ENCODE measurements at regions not wholly inside any gene's neighbourhood (a gene's known extent, or its start where the extent isn't known, plus 50 kb on each side); places are given as distances from the start of the nearest gene placed in this dataset.
"Not testable (repeated sequence)": the region's sequence is repeated elsewhere in the genome, so short reads cannot be mapped to it uniquely, and the experiment has no call there.

DNA sequence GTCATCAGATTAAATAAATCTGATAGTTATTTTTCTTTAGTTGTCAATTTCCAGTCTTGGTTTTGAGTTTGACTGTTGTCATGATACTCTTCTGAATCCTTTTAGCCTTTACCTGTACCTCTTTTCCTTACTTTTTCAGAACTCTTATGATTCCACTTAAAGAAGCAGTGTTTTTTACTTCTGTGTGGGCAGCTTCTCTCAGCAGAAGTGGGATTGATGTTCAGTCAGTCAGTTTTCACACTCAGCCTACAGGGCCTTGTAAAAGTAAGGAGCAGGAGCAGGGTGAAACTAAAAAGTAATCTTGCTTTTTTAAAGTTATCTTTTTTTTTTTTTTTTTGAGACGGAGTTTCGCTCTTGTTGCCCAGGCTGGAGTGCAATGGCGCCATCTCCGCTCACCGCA, 75.1 kb downstream of the HAUS1 start:
- no peak for DNase-seq (ENCODE audit: low read depth, low spot score)
- H3K4me3 ChIP-seq (ENCODE audit: low read length) = no peak overlapping the region
- no peaks in the 10 kb centered on the region for H3K4me1 ChIP-seq (ENCODE audit: control insufficient read depth, insufficient read depth, low read length)
- no CpG with 5 or more reads among the region's 5 CpGs for WGBS (ENCODE audit: insufficient coverage, insufficient read length)
- H3K9me3 ChIP-seq (ENCODE audit: control insufficient read depth, insufficient read depth, low read length) = no peaks in the 10 kb centered on the region
- H3K27me3 ChIP-seq (ENCODE audit: control insufficient read depth, insufficient read depth, low read length) = no peaks in the 10 kb centered on the region
- no peak overlapping the region for H3K27ac ChIP-seq (ENCODE audit: low read length)
- no peaks in the 10 kb centered on the region for H3K36me3 ChIP-seq (ENCODE audit: control insufficient read depth, insufficient read depth, low read length)

DNA sequence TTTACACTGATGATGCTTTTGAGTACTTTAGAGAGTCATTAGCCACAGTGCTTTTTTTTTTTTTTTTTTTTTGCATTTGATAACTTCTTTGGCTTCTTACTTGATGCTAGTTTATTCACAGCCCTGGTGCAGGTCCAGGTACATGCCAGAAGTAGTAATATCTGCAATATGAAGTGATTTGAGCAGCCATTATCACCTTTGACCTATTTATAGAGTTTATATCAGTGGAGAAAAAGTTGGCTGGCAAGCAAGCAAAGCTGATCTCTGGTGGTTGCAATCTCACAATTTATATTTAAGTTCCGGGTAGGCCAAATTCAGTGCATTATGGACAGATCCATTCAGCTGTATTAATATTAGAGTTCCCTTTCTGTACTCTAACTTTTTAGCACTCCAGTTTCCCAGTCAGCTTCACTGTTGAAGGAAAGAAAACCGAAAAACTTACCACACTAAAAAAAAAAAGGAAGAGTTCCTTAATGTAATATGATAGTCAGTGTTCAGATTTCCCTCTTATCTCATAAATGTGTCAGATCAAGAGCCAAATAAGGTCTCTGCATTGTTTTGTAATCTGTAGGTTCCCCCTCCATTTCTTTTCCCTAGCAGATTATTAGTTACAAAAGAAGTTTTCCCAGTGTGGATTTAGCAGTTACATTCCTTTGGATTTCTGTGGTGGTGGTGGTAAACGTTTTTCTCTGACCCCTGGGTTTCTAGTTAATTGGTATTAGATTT, 78.6 kb downstream of the HAUS1 start:
- no peak for DNase-seq (ENCODE audit: low read depth, low spot score)
- no peaks in the 10 kb centered on the region for H3K4me1 ChIP-seq (ENCODE audit: control insufficient read depth, insufficient read depth, low read length)

DNA sequence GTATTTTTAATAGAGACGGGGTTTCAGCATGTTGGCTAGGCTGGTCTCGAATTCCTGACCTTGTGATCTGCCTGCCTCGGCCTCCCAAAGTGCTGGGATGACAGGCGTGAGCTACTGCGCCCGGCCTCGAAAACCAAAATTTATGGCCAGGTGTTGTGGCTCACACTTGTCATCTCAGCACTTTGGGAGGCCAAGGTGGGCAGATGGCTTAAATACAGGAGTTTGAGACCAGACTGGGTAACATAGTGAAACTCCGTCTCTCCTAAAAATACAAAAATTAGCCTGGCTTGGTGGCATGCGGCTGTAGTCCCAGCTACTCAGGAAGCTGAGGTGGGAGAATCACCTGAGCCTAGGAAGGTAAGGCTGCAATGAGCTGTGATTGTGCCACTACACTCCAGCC, 80.1 kb downstream of the HAUS1 start:
- H3K27ac ChIP-seq (ENCODE audit: low read length); H3K4me3 ChIP-seq (ENCODE audit: low read length); DNase-seq (ENCODE audit: low read depth, low spot score); H3K27me3 ChIP-seq (ENCODE audit: control insufficient read depth, insufficient read depth, low read length); H3K36me3 ChIP-seq (ENCODE audit: control insufficient read depth, insufficient read depth, low read length); H3K4me1 ChIP-seq (ENCODE audit: control insufficient read depth, insufficient read depth, low read length); H3K9me3 ChIP-seq (ENCODE audit: control insufficient read depth, insufficient read depth, low read length): not testable (repeated sequence)
- WGBS (ENCODE audit: insufficient coverage, insufficient read length) = no CpG with 5 or more reads among the region's 9 CpGs

More for the DNA sequence above, 78.6 kb downstream of the HAUS1 start:
- no peaks in the 10 kb centered on the region for H3K36me3 ChIP-seq (ENCODE audit: control insufficient read depth, insufficient read depth, low read length)
- no peak overlapping the region for H3K4me3 ChIP-seq (ENCODE audit: low read length)
- WGBS (ENCODE audit: insufficient coverage, insufficient read length) = no CpG with 5 or more reads among the region's 3 CpGs
- no peak overlapping the region for H3K27ac ChIP-seq (ENCODE audit: low read length)
- no peaks in the 10 kb centered on the region for H3K9me3 ChIP-seq (ENCODE audit: control insufficient read depth, insufficient read depth, low read length)
- no peaks in the 10 kb centered on the region for H3K27me3 ChIP-seq (ENCODE audit: control insufficient read depth, insufficient read depth, low read length)

DNA sequence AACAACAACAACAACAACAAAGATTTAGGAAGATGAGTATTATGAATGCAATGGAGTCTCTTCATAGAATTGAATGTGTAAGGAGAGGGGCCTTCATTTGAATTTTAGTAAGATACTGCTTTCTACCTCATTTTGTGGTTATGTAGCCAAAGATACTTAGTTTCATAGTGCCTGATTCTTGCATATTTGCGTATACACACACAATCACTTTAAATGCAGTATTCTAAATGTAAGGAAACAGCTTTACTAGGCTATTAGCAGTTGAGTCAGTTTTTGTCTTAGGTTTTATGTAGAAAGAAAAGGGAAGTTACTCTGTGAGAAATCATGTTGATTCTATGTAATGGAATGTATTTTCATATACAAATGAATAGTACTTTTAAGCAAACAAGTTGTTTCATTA, 80.5 kb downstream of the HAUS1 start:
- DNase-seq (ENCODE audit: low read depth, low spot score) = no peak
- Histone ChIP-seq H3K36me3 (ENCODE audit: control insufficient read depth, insufficient read depth, low read length) (no peaks in the 10 kb centered on the region), H3K4me1 (ENCODE audit: control insufficient read depth, insufficient read depth, low read length) (no peaks in the 10 kb centered on the region), H3K4me3 (ENCODE audit: low read length) (no peak overlapping the region), H3K27me3 (ENCODE audit: control insufficient read depth, insufficient read depth, low read length) (no peaks in the 10 kb centered on the region), H3K9me3 (ENCODE audit: control insufficient read depth, insufficient read depth, low read length) (no peaks in the 10 kb centered on the region), H3K27ac (ENCODE audit: low read length) (no peak overlapping the region)
- WGBS (ENCODE audit: insufficient coverage, insufficient read length) = no CpG with 5 or more reads among the region's 1 CpG

DNA sequence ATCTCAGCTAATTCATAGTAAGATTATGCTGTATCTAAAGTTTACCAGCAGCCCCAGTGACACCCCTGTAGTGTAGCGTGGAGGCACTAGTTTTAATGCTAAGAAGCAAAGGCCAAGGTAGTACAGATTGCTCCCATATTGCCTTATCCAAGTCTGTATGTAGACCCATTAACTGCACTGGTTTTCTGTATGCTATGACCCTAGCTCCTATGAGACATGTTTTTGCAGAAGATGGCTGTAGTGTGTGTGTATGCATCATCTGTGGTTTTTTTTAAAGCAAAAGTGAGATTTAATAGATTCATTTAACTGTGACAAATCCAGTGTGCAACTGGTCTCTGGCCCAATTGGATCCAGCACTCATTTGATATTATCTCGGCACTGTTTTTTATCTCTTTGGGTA, 86.5 kb downstream of the HAUS1 start:
- H3K9me3 ChIP-seq (ENCODE audit: control insufficient read depth, insufficient read depth, low read length) = no peaks in the 10 kb centered on the region
- WGBS (ENCODE audit: insufficient coverage, insufficient read length) = no CpG with 5 or more reads among the region's 2 CpGs
- no peaks in the 10 kb centered on the region for H3K4me1 ChIP-seq (ENCODE audit: control insufficient read depth, insufficient read depth, low read length)
- H3K27ac ChIP-seq (ENCODE audit: low read length) = no peak overlapping the region
- H3K36me3 ChIP-seq (ENCODE audit: control insufficient read depth, insufficient read depth, low read length) = no peaks in the 10 kb centered on the region
- H3K27me3 ChIP-seq (ENCODE audit: control insufficient read depth, insufficient read depth, low read length) = no peaks in the 10 kb centered on the region
- no peak for DNase-seq (ENCODE audit: low read depth, low spot score)
- H3K4me3 ChIP-seq (ENCODE audit: low read length) = no peak overlapping the region

DNA sequence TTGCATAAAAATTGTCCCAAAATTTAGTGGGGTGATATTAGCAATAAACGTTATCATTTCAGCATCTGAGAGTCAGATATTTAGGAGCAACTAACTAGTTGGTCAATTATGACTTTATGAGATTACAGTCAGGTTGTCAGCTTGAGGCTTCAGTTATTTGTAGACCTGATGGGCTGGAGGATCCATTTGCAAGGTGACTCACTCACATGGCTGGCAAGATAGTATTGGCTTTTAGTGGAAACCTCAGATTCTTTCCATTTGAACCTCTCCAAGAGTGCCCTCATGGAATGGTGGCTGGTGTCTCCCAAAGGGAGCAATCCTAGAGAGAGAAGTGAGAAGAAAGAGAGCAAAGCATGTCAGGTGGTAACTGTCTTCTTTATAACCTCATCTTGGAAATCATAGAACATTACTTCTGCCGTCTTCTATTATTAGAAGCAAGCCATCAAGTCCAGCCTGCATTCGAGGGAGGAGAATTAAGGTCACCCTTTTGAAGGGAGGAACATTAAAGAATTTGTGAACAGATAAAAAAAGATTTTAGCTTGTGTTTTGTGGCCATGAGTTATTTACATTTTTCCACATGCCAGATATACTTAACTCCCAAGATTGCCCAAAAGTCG, 92.5 kb downstream of the HAUS1 start:
- H3K9me3 ChIP-seq (ENCODE audit: control insufficient read depth, insufficient read depth, low read length) = no peaks in the 10 kb centered on the region
- WGBS (ENCODE audit: insufficient coverage, insufficient read length) = no CpG with 5 or more reads among the region's 4 CpGs
- no peak overlapping the region for H3K4me3 ChIP-seq (ENCODE audit: low read length)
- H3K27ac ChIP-seq (ENCODE audit: low read length) = no peak overlapping the region
- H3K36me3 ChIP-seq (ENCODE audit: control insufficient read depth, insufficient read depth, low read length) = no peaks in the 10 kb centered on the region
- H3K27me3 ChIP-seq (ENCODE audit: control insufficient read depth, insufficient read depth, low read length) = no peaks in the 10 kb centered on the region
- no peak for DNase-seq (ENCODE audit: low read depth, low spot score)
- H3K4me1 ChIP-seq (ENCODE audit: control insufficient read depth, insufficient read depth, low read length) = no peaks in the 10 kb centered on the region; the same call in 1 of the 2 replicates

DNA sequence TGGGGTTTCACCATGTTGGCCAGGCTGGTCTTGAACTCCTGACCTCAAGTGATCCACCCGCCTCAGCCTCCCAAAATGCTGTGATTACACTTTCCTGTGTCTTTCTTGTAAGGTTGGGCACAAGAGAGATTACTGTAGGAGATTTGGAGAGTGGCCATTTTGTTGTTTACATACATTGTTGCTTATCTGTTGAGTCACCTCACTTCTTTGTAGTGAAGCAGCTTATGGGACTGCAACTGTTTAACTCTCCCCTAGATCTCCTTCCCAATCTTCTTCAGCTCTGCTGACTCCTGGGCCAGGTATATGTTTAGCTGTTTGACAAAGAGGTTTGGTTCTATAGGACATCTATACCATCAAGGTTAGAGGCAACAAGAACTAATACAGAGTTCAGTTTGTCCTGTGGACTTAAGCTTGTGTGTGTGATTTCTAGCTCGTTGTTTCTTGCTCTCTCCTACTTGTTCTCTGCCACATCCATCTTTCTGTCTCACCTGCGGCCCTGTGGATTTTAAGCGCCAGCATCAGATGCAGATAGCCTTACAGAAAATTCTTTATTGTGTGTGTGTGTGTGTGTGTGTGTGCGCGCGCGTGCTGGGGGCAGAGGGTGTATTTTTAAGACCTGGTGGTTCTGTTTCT, 95.4 kb downstream of the HAUS1 start:
- no peak overlapping the region for H3K27ac ChIP-seq (ENCODE audit: low read length)
- H3K4me1 ChIP-seq (ENCODE audit: control insufficient read depth, insufficient read depth, low read length) = no peaks in the 10 kb centered on the region; the same call in 1 of the 2 replicates
- no peak for DNase-seq (ENCODE audit: low read depth, low spot score)
- no peaks in the 10 kb centered on the region for H3K27me3 ChIP-seq (ENCODE audit: control insufficient read depth, insufficient read depth, low read length)
- H3K4me3 ChIP-seq (ENCODE audit: low read length) = no peak overlapping the region
- no peaks in the 10 kb centered on the region for H3K9me3 ChIP-seq (ENCODE audit: control insufficient read depth, insufficient read depth, low read length)
- WGBS (ENCODE audit: insufficient coverage, insufficient read length) = no CpG with 5 or more reads among the region's 8 CpGs
- H3K36me3 ChIP-seq (ENCODE audit: control insufficient read depth, insufficient read depth, low read length) = no peaks in the 10 kb centered on the region

DNA sequence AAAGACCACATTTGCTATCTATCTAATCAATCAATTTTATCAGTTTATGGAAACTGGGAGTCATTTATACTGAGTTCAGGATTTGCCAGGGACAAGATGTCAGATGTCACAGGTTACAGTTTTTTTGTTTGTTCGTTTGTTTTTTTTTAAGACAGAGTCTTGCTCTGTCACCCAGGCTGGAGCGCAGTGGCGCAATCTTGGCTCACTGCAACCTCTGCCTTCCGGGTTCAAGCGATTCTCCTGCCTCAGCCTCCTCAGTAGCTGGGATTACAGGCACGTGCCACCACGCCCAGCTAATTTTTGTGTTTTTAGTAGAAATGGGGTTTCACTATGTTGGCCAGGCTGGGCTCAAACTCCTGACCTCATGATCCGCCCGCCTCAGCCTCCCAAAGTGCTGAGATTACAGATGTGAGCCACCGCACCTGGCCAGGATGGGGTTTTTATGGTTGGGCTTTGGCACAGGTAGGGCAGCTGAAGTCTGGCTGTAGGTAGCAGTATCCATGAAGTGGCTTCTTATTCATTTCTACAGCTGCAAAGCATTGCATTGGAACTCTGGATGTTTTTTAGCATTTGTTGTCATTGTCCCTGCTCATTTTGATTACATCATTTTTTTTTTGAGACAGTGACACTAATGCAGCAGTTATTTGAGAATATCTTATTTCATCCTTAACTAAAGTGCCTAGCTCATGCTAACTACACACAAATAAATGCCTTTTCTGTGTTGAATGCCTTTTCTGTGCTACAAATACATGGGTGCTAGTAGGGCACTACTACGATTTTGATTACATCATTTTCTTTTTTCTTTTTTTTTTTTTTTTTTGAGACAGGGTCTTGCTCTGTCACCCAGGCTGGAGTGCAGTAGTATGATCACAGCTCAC, 96.2 kb downstream of the HAUS1 start:
- WGBS (ENCODE audit: insufficient coverage, insufficient read length) = no CpG with 5 or more reads among the region's 11 CpGs
- not testable (repeated sequence) for H3K9me3 ChIP-seq (ENCODE audit: control insufficient read depth, insufficient read depth, low read length); H3K4me3 ChIP-seq (ENCODE audit: low read length); H3K4me1 ChIP-seq (ENCODE audit: control insufficient read depth, insufficient read depth, low read length); DNase-seq (ENCODE audit: low read depth, low spot score); H3K27me3 ChIP-seq (ENCODE audit: control insufficient read depth, insufficient read depth, low read length); H3K36me3 ChIP-seq (ENCODE audit: control insufficient read depth, insufficient read depth, low read length); H3K27ac ChIP-seq (ENCODE audit: low read length)

DNA sequence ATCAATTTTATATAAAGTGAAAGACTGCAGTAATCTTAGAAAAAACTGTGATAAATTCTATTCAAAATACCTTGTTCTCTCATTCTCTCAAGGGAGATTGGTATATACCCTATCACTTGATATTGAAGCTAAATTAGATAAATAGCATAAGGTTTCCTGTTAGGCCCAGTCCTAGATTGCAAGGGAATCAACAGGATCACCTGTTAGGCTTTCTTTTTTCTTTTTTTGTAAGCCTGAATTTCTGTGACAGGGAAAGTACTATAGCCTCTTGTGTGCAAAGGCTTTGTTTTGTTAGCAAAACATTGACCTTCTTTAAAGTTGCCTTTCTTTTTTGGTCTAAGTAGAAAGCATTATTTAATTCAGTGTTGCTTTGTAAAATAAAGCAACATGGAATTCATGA, 100.0 kb downstream of the HAUS1 start:
- Histone ChIP-seq H3K4me1 (ENCODE audit: control insufficient read depth, insufficient read depth, low read length) (no peaks in the 10 kb centered on the region; the same call in 1 of the 2 replicates), H3K36me3 (ENCODE audit: control insufficient read depth, insufficient read depth, low read length) (no peaks in the 10 kb centered on the region), H3K27ac (ENCODE audit: low read length) (no peak overlapping the region), H3K27me3 (ENCODE audit: control insufficient read depth, insufficient read depth, low read length) (no peaks in the 10 kb centered on the region), H3K4me3 (ENCODE audit: low read length) (no peak overlapping the region), H3K9me3 (ENCODE audit: control insufficient read depth, insufficient read depth, low read length) (no peaks in the 10 kb centered on the region)
- DNase-seq (ENCODE audit: low read depth, low spot score) = no peak

DNA sequence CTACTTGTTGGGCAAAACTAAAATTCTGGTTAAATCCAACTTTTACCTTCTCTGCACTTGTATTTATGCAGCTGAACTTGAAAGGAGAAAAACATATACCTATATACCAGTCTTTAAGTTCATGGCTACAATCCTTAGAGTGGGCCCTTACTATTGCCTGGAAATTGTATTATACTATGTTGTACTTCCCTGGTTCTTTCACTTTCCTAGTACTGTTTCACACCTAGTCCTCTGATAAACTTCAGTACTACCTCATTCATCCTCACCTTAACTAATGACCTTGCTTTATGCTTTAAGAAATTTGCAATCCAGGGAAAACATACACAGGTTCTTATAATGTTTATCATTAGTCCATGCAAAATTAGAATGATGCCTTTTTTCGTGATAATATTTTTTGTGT, 103.8 kb downstream of the HAUS1 start:
- no peak for DNase-seq (ENCODE audit: low read depth, low spot score)
- Histone ChIP-seq H3K27ac (ENCODE audit: low read length) (no peak overlapping the region), H3K36me3 (ENCODE audit: control insufficient read depth, insufficient read depth, low read length) (no peaks in the 10 kb centered on the region), H3K27me3 (ENCODE audit: control insufficient read depth, insufficient read depth, low read length) (no peaks in the 10 kb centered on the region), H3K4me3 (ENCODE audit: low read length) (no peak overlapping the region), H3K9me3 (ENCODE audit: control insufficient read depth, insufficient read depth, low read length) (no peaks in the 10 kb centered on the region), H3K4me1 (ENCODE audit: control insufficient read depth, insufficient read depth, low read length) (no peaks in the 10 kb centered on the region)
- WGBS (ENCODE audit: insufficient coverage, insufficient read length) = no CpG with 5 or more reads among the region's 1 CpG
